Medulla oblongata (tissue), 1 donor: ENCODE measurements at regions not wholly inside any gene's neighbourhood (a gene's known extent, or its start where the extent isn't known, plus 50 kb on each side); places are given as distances from the start of the nearest gene placed in this dataset.
"Not testable (repeated sequence)": the region's sequence is repeated elsewhere in the genome, so short reads cannot be mapped to it uniquely, and the experiment has no call there.

Experiments
- DNase-seq: peaks from one replicate; pipeline ENCODE4 v3.0.0-alpha.2; 2015; ENCODE audit errors: extremely low spot score

- no peak for DNase-seq
These were observed 247.5 kb upstream of the KLF3 start for GRCh38 chr4:38416450-38417014.

- DNase-seq = not testable (repeated sequence)
These were observed 243.7 kb upstream of the KLF3 start for GRCh38 chr4:38420254-38420653.

DNA sequence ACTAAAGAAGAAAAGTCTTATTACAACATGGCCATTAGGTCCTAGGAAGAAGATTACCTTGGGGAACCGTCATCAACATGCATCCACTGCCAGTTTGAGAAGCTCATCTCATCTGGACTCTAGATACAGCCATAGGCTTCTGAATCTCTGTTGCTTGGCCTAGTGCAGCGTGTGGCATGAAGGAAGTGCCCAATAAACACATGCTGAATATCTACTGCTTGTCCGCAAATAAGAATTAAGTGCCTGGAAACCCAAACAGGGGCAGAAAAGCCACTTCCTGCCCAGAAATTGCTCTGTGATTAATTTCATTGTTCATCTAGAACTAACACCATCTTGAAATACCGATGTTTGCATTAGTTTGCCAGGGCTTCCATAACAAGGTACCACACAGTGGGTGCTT, 241.1 kb upstream of the KLF3 start:
- DNase-seq = no peak

- no peak for DNase-seq
These were observed 239.7 kb upstream of the KLF3 start for GRCh38 chr4:38424151-38424871.

DNA sequence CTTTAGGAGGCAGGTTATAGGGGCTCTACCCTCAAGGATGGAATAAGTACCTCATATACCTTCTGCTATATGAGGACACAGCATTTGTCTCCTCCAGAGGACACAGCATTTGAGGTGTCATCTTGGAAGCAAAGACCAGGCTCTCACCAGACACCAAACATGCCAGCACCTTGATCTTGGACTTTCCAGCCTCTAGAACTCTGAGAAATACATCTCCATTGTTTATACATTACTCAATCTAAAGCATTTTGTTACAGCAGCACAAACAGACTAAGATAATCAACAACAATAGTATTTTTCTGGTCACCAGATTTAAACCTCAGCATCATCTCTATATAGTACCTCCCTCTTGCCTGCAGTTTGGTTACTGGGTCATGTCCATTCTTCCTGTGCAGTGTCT, 237.5 kb upstream of the KLF3 start:
- no peak for DNase-seq

GRCh38 chr4:38430841-38431240, 233.2 kb upstream of the KLF3 start:
- DNase-seq = no peak

DNA sequence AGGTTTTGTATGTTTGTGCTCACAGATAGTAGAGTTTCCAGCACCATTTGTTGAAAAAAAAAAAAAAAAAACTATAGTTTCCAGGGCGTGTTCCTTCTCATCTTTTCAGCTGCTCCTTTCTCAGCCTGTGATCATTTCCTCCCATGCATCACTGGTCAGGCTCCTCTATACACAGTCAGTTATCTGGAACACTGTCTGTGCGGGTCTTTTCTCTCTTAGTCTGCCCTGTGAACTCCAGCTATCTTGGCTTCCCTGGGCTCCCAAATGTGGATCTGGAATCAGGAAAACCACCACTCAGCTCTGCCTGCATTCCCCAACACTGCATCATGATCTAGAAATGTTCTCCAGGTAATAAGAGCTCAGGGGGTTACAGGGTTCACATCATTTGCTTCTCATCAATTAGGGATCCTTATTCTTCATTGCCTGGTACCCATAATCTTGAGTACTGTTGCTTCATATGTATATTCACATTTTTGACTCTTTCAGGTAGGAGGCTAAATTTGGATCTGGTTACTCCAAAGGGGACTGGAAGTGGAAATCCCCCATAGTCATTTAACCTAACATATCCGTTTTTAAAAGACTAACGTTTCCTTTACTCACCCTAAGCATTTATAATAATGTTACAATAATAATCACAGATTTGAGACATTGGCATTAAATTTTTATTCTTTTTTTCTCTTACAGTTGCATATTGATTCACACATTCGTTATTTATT, 221.8 kb upstream of the KLF3 start:
- DNase-seq = no peak

GRCh38 chr4:38449506-38450174, 214.4 kb upstream of the KLF3 start:
- no peak for DNase-seq

DNA sequence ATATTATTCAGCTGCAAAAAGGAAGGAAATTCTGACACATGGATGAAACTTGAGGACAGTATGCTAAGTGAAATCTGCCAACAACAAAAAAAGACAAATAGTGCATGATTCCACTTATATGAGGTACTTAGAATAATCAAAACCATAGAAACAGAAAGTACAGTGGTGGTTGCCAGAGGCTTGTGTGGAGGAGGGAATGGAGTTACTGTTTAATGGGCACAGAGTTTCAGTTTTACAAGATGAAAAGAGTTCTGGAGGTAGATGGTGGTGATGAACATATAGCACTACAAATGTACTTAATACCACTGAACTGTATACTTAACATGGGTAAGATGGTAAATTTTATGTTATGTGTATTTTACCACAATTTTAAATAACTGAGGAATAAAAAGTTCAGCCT, 212.0 kb upstream of the KLF3 start:
- DNase-seq = no peak

DNA sequence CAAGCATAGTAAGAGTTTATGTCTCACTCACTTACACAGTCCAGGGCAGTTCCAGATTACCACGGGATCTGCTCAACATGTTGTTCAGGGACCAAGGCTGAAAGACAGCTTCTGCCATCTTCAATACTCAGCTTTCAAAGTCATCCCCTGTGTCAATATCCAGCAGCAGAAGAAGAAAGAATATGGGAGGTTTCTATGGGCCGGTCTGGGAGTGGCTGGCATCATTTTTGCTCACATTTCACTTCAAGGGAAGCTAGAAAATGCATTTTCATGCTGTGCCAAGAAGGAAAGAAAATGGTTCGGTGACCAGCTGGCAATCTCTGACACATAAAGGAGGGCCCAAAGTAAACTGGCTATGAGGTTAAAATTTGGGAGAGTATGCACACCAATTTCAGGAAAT, 211.5 kb upstream of the KLF3 start:
- no peak for DNase-seq

DNA sequence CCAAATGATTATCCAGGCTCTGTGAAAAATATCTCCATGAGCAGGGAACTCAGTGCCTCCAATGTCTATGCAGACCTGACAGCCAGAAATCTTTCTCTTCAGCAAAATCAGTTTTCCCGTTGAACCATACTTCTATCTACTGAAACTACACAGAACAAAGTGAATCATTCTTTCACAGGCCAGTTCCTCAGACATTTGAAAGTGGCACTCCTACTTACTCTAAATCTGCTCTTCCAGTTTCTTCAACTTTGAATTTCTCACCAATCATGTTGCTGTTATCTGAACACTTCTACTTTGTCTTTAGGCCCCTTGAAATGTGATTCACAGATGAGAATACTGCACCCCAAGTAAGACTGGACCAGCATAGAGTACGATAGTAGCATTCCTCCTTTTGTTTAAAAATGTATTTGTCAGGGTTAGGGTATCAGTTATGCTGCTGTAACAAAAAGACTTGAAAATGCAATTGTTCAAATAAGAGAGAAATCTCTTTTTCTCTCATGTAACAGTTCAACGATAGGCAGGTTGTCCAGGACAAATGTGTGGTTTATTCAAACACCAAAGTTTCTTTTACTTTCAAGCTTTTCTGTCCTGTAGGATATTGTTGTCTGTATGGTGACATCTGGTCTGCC, 210.6 kb upstream of the KLF3 start:
- DNase-seq = no peak

- no peak for DNase-seq
These were observed 209.7 kb upstream of the KLF3 start for GRCh38 chr4:38454284-38454683.

DNA sequence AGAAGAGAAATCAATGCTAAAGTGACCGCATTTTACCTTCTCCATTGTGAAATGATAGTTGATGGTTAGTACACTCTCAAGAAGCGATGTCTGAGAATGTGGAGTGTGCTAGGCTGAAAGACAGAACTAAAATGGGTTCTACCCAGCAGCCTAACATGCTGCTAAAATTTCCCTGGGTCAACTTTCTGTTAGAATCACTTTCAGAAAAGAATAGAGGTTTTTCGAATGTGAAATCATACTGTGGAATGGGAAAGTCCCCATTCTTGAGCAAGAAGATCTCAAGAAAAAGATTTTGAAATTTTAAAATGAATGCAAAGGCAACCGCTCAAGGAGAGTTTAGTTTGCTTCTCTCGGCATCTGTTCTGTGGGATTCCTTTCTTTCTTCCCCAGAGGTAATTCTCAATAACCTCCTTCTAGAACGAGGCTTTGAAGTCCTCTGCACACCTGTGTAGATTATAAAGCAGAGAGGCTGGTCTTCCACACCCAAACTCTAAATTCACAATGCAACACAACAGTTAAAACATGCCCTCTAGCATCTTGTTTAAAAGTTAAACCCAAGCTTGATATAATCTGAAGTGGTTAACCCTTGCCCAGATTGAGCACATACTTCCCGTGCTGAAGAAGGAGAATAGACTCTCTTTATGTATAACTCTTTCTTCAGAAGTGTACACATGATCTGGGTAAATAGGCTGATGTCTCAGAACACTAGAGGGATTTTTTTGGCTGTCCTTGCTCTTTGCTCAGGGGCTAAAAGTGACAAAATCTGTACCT, 208.7 kb upstream of the KLF3 start:
- no peak for DNase-seq

DNA sequence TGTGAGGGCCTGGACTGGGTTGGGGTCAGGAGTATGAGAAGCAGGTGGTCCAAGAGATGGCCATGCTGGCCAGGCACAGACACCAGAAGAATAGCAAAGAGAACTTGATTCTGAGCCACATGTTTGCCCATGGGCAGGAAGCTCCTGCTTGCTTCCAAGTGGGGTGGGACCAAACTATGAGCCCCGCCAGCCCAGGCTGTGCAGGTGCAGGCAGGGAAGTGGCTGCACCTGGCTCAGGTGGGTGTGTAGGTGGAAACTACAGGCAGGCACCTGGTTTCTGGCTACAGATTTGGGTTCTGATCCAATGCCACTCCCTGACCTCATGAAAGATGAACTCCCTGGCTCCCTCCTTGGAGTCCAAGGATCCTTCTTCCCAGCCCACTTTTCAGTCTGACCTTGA, 207.9 kb upstream of the KLF3 start:
- no peak for DNase-seq

DNA sequence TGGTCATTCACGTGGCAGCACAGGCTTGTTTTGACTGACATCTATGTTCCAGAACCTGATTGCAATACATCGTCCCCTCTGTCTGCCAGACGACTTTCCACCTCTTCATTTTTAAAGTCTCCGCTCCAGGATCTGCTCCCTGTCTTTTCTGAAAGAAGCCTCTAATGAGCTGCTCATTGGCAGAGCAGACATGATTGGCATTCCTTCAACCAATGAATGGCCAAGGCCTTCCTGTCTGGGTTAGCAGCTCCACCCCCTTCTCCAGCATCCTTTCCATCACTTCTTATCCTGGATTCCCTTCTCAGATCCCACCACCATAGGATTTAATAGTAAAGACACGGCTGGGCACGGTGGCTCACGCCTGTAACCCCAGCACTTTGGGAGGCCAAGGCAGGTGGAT, 202.7 kb upstream of the KLF3 start:
- DNase-seq = no peak

GRCh38 chr4:38462367-38463055, 201.5 kb upstream of the KLF3 start:
- no peak for DNase-seq

DNA sequence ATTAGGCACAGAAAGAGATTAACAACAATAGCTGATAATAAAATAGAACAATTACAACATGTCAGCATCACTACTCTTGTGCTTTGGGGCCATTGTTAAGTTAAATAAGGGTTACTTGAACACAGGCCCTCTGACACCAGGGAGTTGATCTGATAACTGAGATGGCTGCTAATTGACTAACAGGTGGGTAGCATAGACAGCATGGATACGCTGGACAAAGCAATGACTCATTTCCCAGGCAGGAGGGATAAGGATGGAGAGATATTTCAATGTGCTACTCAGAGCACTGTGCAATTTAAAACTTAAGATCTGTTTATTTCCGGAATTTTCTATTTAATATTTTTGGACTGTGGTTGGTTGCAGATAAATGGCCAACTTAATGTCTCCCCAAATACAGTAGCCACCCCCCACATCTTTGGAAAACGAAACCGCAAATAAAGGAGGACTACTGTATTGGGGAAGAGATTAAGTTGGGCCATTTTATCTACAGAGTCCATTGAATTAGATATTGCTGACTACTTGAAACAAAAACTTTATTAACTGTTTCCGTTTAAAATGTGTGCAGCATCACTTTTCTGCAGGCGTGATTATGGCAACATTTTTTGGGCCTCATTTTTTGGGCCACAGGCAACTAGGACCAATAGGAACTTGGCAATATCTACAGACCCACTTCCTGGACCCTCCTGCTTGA, 200.6 kb upstream of the KLF3 start:
- no peak for DNase-seq

- DNase-seq = no peak
These were observed 199.7 kb upstream of the KLF3 start for GRCh38 chr4:38464328-38464727.

DNA sequence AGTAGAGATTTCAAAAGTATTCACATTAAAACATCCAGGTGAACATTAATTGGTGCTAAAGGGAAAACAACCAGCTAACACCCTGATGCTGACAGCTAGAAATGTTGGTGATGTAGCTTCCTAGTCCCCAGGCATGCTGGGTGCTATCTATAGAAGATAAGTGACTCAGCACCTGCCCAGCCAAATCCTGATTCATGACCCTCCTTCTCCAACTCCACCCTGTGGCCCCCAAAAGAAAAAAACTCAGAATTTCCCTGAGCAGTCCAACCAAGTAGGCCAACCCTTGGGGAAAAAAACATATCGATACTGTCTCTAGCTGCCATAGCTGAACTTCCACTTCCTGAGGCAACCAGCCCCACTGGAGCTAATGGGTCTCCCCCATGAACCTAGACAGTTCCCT, 197.6 kb upstream of the KLF3 start:
- no peak for DNase-seq

GRCh38 chr4:38467296-38467695, 196.7 kb upstream of the KLF3 start:
- no peak for DNase-seq
